A673 (cell line): ENCODE measurements at regions not wholly inside any gene's neighbourhood (a gene's known extent, or its start where the extent isn't known, plus 50 kb on each side); places are given as distances from the start of the nearest gene placed in this dataset.

Source experiments
- BruUV-seq: library from RNA; stranded (reverse); fragments of 400-500 nt; replicated peaks from 2 replicates; lab custom pipeline; 2021; lab: Mats Ljungman, UMichigan
- CTCF ChIA-PET: fragments of 300-600 bp; sonication (Branson Sonifier 250); formaldehyde crosslinking; loops from one replicate; lab custom pipeline; 2022; ENCODE audit warnings: antibody characterized with exemption; lab: Charles Lee
- POLR2A ChIA-PET: fragments of 300-600 bp; sonication (Branson Sonifier 250); formaldehyde crosslinking; loops from one replicate; lab custom pipeline; 2022; ENCODE audit warnings: antibody characterized with exemption; ENCODE audit not compliant: low non-redundant PET; lab: Charles Lee
- DNase-seq: peaks from one replicate; pipeline ENCODE4 v3.0.0-alpha.2; 2015; ENCODE audit warnings: low spot score
- H3K27ac ChIP-seq: fragments of 200-600 bp; sonication (generic); 2 replicates; pipeline ENCODE4 v1.5.1; 2016; ENCODE audit warnings: mixed run types, low read depth, mild to moderate bottlenecking, mixed read lengths, antibody characterized with exemption, low read length; ENCODE audit not compliant: poor library complexity, severe bottlenecking
- H3K27me3 ChIP-seq: fragments of 200-600 bp; sonication (generic); replicated peaks from 2 replicates; pipeline ENCODE4 v1.6.1; 2017; ENCODE audit warnings: mixed run types, low read depth, mild to moderate bottlenecking, mixed read lengths, antibody characterized with exemption, low read length; ENCODE audit not compliant: insufficient read depth, poor library complexity
- H3K36me3 ChIP-seq: fragments of 200-600 bp; sonication (generic); 2 replicates; pipeline ENCODE4 v1.6.1; 2016; ENCODE audit warnings: mixed run types, mild to moderate bottlenecking, mixed read lengths, antibody characterized with exemption, low read length; ENCODE audit not compliant: insufficient read depth, poor library complexity, severe bottlenecking
- H3K4me1 ChIP-seq: fragments of 200-600 bp; sonication (generic); 2 replicates; pipeline ENCODE4 v1.6.1; 2017; ENCODE audit warnings: mixed run types, mild to moderate bottlenecking, mixed read lengths, antibody characterized with exemption, low read length; ENCODE audit not compliant: insufficient read depth, poor library complexity, severe bottlenecking
- H3K4me3 ChIP-seq: fragments of 200-600 bp; sonication (generic); 2 replicates; pipeline ENCODE4 v1.5.1; 2016; ENCODE audit warnings: low read depth, mixed run types, mild to moderate bottlenecking, mixed read lengths, low read length; ENCODE audit not compliant: poor library complexity, severe bottlenecking
- H3K9me3 ChIP-seq: fragments of 200-600 bp; sonication (generic); 2 replicates; pipeline ENCODE4 v1.6.1; 2016; ENCODE audit warnings: mixed run types, low read depth, mild to moderate bottlenecking, mixed read lengths, antibody characterized with exemption, low read length; ENCODE audit not compliant: poor library complexity, severe bottlenecking
- EZH2 ChIP-seq: fragments of 200-600 bp; sonication (generic); IDR thresholded peaks from 2 replicates; pipeline ENCODE4 v1.6.1; 2017; ENCODE audit warnings: borderline replicate concordance, low read depth, mild to moderate bottlenecking, mixed read lengths, antibody characterized with exemption, low read length; ENCODE audit not compliant: poor library complexity, severe bottlenecking
- intact Hi-C: fragments of 100-400 bp; cut with micrococcal nuclease; formaldehyde crosslinking; loops from one replicate; pipeline ENCODE4 v1.10.0; 2022; ENCODE audit not compliant: unreplicated experiment
- TF ChIP-seq, protein P1 (sequence below): fragments of 300-800, 200-600 bp; sonication (generic); conservative IDR thresholded peaks from 2 replicates; pipeline ENCODE4 v1.5.1; 2017; ENCODE audit warnings: low read depth, mild to moderate bottlenecking, antibody characterized with exemption, low read length, moderate library complexity, mixed read lengths

DNA sequence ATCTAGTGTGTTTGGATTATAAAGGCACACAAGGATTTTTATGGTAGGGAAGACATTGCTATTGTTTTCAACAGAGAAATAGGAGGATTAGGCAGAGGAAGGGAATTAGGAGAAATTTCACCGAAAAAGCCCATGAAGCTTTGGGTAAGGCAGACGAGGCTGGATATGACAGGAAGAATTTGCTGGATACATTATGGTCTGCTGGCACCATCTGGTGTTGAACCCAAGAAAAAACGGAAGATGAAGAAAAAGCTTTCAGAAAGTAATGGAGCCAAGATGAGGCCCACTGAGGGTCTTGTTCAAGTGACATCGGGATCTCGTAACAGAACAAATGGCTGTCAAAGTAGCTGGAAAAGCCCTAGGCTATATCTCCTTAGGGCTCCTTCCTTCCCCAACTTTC, 56.5 kb downstream of the OR2J2 start:
- DNase-seq, result no peak
- no TSS peak for BruUV-seq
- Histone ChIP-seq H3K4me3 (no peak overlapping the region), H3K4me1 (no peaks in the 10 kb centered on the region), H3K27ac (no peak overlapping the region), H3K9me3 (no peaks in the 10 kb centered on the region), H3K36me3 (no peaks in the 10 kb centered on the region), H3K27me3 (peaks cover 57% of the 10 kb centered on the region)
- intact Hi-C loops, result no loop called here
- CTCF ChIA-PET, result no interaction called here
- POLR2A ChIA-PET, result no interaction called here
- TF ChIP-seq EZH2, result no peak
- TF ChIP-seq, protein P1, sequence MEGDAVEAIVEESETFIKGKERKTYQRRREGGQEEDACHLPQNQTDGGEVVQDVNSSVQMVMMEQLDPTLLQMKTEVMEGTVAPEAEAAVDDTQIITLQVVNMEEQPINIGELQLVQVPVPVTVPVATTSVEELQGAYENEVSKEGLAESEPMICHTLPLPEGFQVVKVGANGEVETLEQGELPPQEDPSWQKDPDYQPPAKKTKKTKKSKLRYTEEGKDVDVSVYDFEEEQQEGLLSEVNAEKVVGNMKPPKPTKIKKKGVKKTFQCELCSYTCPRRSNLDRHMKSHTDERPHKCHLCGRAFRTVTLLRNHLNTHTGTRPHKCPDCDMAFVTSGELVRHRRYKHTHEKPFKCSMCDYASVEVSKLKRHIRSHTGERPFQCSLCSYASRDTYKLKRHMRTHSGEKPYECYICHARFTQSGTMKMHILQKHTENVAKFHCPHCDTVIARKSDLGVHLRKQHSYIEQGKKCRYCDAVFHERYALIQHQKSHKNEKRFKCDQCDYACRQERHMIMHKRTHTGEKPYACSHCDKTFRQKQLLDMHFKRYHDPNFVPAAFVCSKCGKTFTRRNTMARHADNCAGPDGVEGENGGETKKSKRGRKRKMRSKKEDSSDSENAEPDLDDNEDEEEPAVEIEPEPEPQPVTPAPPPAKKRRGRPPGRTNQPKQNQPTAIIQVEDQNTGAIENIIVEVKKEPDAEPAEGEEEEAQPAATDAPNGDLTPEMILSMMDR, result no peak

DNA sequence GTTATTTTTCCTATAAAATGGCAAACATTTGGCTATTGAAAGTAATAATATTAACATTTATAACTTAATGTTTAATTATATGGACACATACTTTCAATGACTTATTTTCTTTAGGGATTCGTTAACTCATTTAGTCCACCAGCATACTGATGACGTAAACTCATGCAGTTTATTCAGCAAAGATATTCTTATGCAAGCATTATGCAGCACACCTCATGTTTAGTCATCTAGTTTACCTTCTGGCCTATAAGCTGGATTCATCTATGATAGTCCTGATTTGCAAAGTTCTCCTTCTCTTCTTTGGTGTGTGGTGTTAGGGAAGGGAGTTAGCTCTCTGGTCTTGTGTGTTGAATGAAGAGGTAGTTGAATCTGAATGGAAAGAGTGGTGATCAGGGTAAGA, 60.0 kb downstream of the OR2J2 start:
- ChIA-PET POLR2A (no interaction called here), CTCF (no interaction called here)
- TF ChIP-seq, protein P1, result no peak
- TF ChIP-seq EZH2, result no peak
- H3K4me3 ChIP-seq, result no peak overlapping the region
- no peaks in the 10 kb centered on the region for H3K9me3 ChIP-seq
- no peaks in the 10 kb centered on the region for H3K36me3 ChIP-seq
- intact Hi-C loops, result no loop called here
- peaks cover 31% of the 10 kb centered on the region for H3K27me3 ChIP-seq
- no peak for DNase-seq
- H3K4me1 ChIP-seq, result no peaks in the 10 kb centered on the region
- H3K27ac ChIP-seq, result no peak overlapping the region
- no TSS peak for BruUV-seq

DNA sequence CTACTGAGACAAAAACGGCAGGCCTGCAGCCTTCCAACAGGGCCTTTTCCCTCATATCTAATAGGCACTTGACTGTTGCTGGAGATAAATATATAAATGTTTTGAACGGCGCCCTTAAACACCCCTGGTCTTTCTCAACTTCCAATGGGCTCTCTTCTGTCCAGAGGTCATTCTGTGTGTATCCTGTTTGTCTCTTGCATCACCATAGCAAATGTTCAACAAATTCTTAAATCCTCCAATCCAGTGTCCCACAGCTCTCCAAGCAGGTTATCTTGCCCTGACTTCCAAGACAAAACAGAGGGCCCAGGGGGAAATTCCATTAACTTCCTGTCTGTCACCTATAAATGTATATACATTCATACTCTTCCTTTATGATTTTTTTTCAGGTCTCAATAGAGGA, 62.0 kb downstream of the OR2J2 start:
- Histone ChIP-seq H3K9me3 (no peaks in the 10 kb centered on the region), H3K27ac (no peak overlapping the region), H3K4me3 (no peak overlapping the region), H3K36me3 (no peaks in the 10 kb centered on the region), H3K27me3 (peaks cover 19% of the 10 kb centered on the region), H3K4me1 (no peaks in the 10 kb centered on the region)
- BruUV-seq, result no TSS peak
- ChIA-PET CTCF (interaction anchor here (0.6 kb wide), 1 partner anchor 53 kb away, joined by 3 read pairs; no protein-coding TSS in a partner anchor), POLR2A (no interaction called here)
- no peak for DNase-seq
- intact Hi-C loops, result no loop called here
- TF ChIP-seq, protein P1, result no peak
- TF ChIP-seq EZH2, result no peak
